GM12874 (cell line): ENCODE measurements at regions not wholly inside any gene's neighbourhood (a gene's known extent, or its start where the extent isn't known, plus 50 kb on each side); places are given as distances from the start of the nearest gene placed in this dataset.

Experiments used
- CTCF ChIP-seq: IDR thresholded peaks from 2 replicates; pipeline ENCODE4 v1.5.1; 2011; ENCODE audit warnings: low read depth, mild to moderate bottlenecking, control low read depth, low read length, moderate library complexity; ENCODE audit not compliant: insufficient read depth

GRCh38 chr11:128047026-128047425 lies 540.3 kb downstream of the ETS1 start:
- no peak for TF ChIP-seq CTCF

- TF ChIP-seq CTCF, result no peak
Observed at GRCh38 chr11:128046213-128046612, 541.1 kb downstream of the ETS1 start.

- no peak for TF ChIP-seq CTCF
Observed at GRCh38 chr11:128045094-128045725, 542.1 kb downstream of the ETS1 start.

GRCh38 chr11:128042290-128042751 lies 545.0 kb downstream of the ETS1 start:
- TF ChIP-seq CTCF, result no peak

- TF ChIP-seq CTCF, result no peak
Observed at GRCh38 chr11:128040603-128041002, 546.8 kb downstream of the ETS1 start.

GRCh38 chr11:128039140-128040021 lies 548.0 kb downstream of the ETS1 start:
- no peak for TF ChIP-seq CTCF

- no peak for TF ChIP-seq CTCF
Observed at GRCh38 chr11:128036556-128037093, 550.7 kb downstream of the ETS1 start.
